Epithelial cell of esophagus (primary cell): ENCODE measurements at regions not wholly inside any gene's neighbourhood (a gene's known extent, or its start where the extent isn't known, plus 50 kb on each side); places are given as distances from the start of the nearest gene placed in this dataset.
"Not testable (repeated sequence)": the region's sequence is repeated elsewhere in the genome, so short reads cannot be mapped to it uniquely, and the experiment has no call there.

Source experiments
- DNase-seq: peaks from one replicate; pipeline ENCODE4 v3.0.0; 2010; ENCODE audit warnings: low read depth
- H3K4me3 ChIP-seq: 2 replicates; pipeline ENCODE4 v1.5.1; 2011; ENCODE audit warnings: mild to moderate bottlenecking, low read length, control low read depth
- CTCF ChIP-seq: IDR thresholded peaks from 2 replicates; pipeline ENCODE4 v1.5.1; 2011; ENCODE audit warnings: low read depth, mild to moderate bottlenecking, low read length, control low read depth, inconsistent platforms; ENCODE audit not compliant: insufficient read depth; ENCODE audit errors: missing control alignments

GRCh38 chr2:125643128-125643527 lies 1012.8 kb upstream of the GYPC start:
- H3K4me3 ChIP-seq, result no peak overlapping the region
- no peak for TF ChIP-seq CTCF
- no peak for DNase-seq

GRCh38 chr2:125643585-125643984 lies 1012.4 kb upstream of the GYPC start:
- DNase-seq, result no peak
- no peak for TF ChIP-seq CTCF
- no peak overlapping the region for H3K4me3 ChIP-seq

GRCh38 chr2:125644257-125644656 lies 1011.7 kb upstream of the GYPC start:
- no peak for DNase-seq
- no peak overlapping the region for H3K4me3 ChIP-seq
- TF ChIP-seq CTCF, result no peak

GRCh38 chr2:125652280-125652679 lies 1003.7 kb upstream of the GYPC start:
- no peak for TF ChIP-seq CTCF
- H3K4me3 ChIP-seq, result no peak overlapping the region
- DNase-seq, result no peak

GRCh38 chr2:125654226-125654625 lies 1001.7 kb upstream of the GYPC start:
- no peak for DNase-seq
- TF ChIP-seq CTCF, result no peak
- H3K4me3 ChIP-seq, result no peak overlapping the region

GRCh38 chr2:125656190-125656589 lies 999.8 kb upstream of the GYPC start:
- no peak for TF ChIP-seq CTCF
- no peak for DNase-seq
- no peak overlapping the region for H3K4me3 ChIP-seq

GRCh38 chr2:125658583-125658982 lies 997.4 kb upstream of the GYPC start:
- no peak for DNase-seq
- no peak overlapping the region for H3K4me3 ChIP-seq
- TF ChIP-seq CTCF, result no peak

GRCh38 chr2:125660369-125660768 lies 995.6 kb upstream of the GYPC start:
- DNase-seq, result peak; percentile 1
- H3K4me3 ChIP-seq, result not testable (repeated sequence)
